NCI-H187 treated with DMSO at 0.1 percent for 48 hours (cell line): ENCODE measurements at regions not wholly inside any gene's neighbourhood (a gene's known extent, or its start where the extent isn't known, plus 50 kb on each side); places are given as distances from the start of the nearest gene placed in this dataset.

Experiments used
- DNase-seq: peaks from one replicate; lab custom pipeline; 2025; lab: John Stamatoyannopoulos, UW

- DNase-seq, result no peak
These were observed 75.3 kb upstream of the PLCL2 start for GRCh38 chr3:16809482-16809881.

- DNase-seq, result no peak
These were observed 74.8 kb upstream of the PLCL2 start for GRCh38 chr3:16809993-16810392.

- no peak for DNase-seq
These were observed 74.0 kb upstream of the PLCL2 start for GRCh38 chr3:16810593-16811367.

- no peak for DNase-seq
These were observed 72.8 kb upstream of the PLCL2 start for GRCh38 chr3:16811950-16812349.

GRCh38 chr3:16813336-16813735 lies 71.4 kb upstream of the PLCL2 start:
- no peak for DNase-seq

GRCh38 chr3:16816048-16816780 lies 68.5 kb upstream of the PLCL2 start:
- no peak for DNase-seq

- no peak for DNase-seq
These were observed 67.6 kb upstream of the PLCL2 start for GRCh38 chr3:16817197-16817596.

GRCh38 chr3:16818194-16818593 lies 66.6 kb upstream of the PLCL2 start:
- DNase-seq, result no peak

- DNase-seq, result no peak
These were observed 65.8 kb upstream of the PLCL2 start for GRCh38 chr3:16818945-16819344.

GRCh38 chr3:16820485-16820884 lies 64.3 kb upstream of the PLCL2 start:
- DNase-seq, result no peak

- no peak for DNase-seq
These were observed 63.7 kb upstream of the PLCL2 start for GRCh38 chr3:16821053-16821452.

GRCh38 chr3:16824081-16824696 lies 60.6 kb upstream of the PLCL2 start:
- DNase-seq, result no peak

GRCh38 chr3:16825617-16826204 lies 59.0 kb upstream of the PLCL2 start:
- DNase-seq, result no peak

GRCh38 chr3:16828815-16829214 lies 55.9 kb upstream of the PLCL2 start:
- DNase-seq, result no peak

GRCh38 chr3:16831846-16832245 lies 52.9 kb upstream of the PLCL2 start:
- DNase-seq, result no peak

GRCh38 chr3:16834214-16834613 lies 50.5 kb upstream of the PLCL2 start:
- no peak for DNase-seq

- DNase-seq, result no peak
These were observed 50.0 kb upstream of the PLCL2 start for GRCh38 chr3:16834753-16835152.
